Hepatocyte (in vitro differentiated cells): ENCODE measurements at regions not wholly inside any gene's neighbourhood (a gene's known extent, or its start where the extent isn't known, plus 50 kb on each side); places are given as distances from the start of the nearest gene placed in this dataset.

ENCODE experiments used
- EZH2 ChIP-seq: fragments of 200-600 bp; sonication (generic); IDR thresholded peaks from 2 replicates; pipeline ENCODE4 v1.6.1; 2016; ENCODE audit warnings: antibody characterized with exemption, mild to moderate bottlenecking, borderline replicate concordance
- TF ChIP-seq, protein P1 (sequence below): fragments of 200-600 bp; sonication (generic); IDR thresholded peaks from 2 replicates; pipeline ENCODE4 v1.5.1; 2016; ENCODE audit warnings: antibody characterized with exemption, mild to moderate bottlenecking; ENCODE audit not compliant: poor library complexity

DNA sequence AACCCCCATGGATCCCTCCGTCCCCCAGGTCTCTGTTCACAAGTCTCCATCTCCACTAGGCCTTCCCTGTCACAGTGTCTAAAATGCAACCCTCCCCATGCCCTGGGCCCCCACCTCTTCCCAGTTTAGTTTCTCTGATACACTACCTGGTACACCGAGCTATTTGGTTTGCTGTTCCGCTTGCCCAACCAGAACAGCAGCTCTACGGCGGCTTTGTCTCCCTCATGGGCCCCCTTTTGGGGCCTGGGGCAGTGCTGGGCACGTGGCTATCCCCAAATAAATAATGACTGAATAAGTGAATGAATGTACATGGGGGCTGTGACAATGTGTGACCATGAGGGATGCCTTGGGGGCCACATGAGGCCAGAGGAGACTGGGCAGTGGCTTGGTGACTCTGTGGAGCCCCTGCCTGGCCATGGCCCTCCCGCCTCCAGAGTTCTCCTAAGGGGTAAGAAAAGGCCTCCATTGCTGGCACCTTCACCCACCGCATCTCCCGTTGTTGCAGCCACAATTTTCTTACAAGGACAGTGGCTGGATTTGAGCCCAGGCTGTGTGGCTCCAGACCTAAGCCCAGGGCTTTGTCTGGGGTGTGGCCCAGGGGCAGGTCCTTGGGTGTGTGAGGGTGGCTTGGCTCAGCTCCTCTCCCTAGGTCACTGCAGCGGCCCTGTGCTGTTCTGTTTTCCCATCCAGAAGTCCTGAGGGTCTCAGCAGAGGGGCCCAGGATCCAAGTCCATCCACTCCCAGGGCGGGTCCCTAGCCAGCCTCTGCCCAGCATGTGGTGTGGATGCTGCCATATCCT is 408.5 kb upstream of the SULF2 start:
- TF ChIP-seq, protein P1, sequence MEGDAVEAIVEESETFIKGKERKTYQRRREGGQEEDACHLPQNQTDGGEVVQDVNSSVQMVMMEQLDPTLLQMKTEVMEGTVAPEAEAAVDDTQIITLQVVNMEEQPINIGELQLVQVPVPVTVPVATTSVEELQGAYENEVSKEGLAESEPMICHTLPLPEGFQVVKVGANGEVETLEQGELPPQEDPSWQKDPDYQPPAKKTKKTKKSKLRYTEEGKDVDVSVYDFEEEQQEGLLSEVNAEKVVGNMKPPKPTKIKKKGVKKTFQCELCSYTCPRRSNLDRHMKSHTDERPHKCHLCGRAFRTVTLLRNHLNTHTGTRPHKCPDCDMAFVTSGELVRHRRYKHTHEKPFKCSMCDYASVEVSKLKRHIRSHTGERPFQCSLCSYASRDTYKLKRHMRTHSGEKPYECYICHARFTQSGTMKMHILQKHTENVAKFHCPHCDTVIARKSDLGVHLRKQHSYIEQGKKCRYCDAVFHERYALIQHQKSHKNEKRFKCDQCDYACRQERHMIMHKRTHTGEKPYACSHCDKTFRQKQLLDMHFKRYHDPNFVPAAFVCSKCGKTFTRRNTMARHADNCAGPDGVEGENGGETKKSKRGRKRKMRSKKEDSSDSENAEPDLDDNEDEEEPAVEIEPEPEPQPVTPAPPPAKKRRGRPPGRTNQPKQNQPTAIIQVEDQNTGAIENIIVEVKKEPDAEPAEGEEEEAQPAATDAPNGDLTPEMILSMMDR: no peak
- TF ChIP-seq EZH2: no peak
